Smooth muscle cell (in vitro differentiated cells): ENCODE measurements at regions not wholly inside any gene's neighbourhood (a gene's known extent, or its start where the extent isn't known, plus 50 kb on each side); places are given as distances from the start of the nearest gene placed in this dataset.

Experiments used
- DNase-seq: peaks from one replicate; lab custom pipeline; 2025; ENCODE audit not compliant: unreplicated experiment; lab: John Stamatoyannopoulos, UW
- H2AFZ ChIP-seq: fragments of 200-600 bp; sonication (generic); 2 replicates; pipeline ENCODE4 v1.6.0; 2016; ENCODE audit warnings: antibody characterized with exemption, low read depth, mild to moderate bottlenecking
- H3F3A ChIP-seq: fragments of 200-600 bp; sonication (generic); 2 replicates; pipeline ENCODE4 v1.6.0; 2017; ENCODE audit warnings: antibody characterized with exemption, low read depth
- H3K27ac ChIP-seq: fragments of 200-600 bp; sonication (generic); 2 replicates; pipeline ENCODE4 v1.5.1; 2016; ENCODE audit warnings: low read depth, mild to moderate bottlenecking
- H3K27me3 ChIP-seq: fragments of 200-600 bp; sonication (generic); 2 replicates; pipeline ENCODE4 v1.6.1; 2016; ENCODE audit warnings: low read depth, mild to moderate bottlenecking
- H3K36me3 ChIP-seq: fragments of 200-600 bp; sonication (generic); 2 replicates; pipeline ENCODE4 v1.5.1; 2016; ENCODE audit warnings: low read depth
- H3K4me1 ChIP-seq: fragments of 200-600 bp; sonication (generic); 2 replicates; pipeline ENCODE4 v1.5.1; 2016; ENCODE audit warnings: low read depth
- H3K4me2 ChIP-seq: fragments of 200-600 bp; sonication (generic); 2 replicates; pipeline ENCODE4 v1.6.0; 2016; ENCODE audit warnings: mild to moderate bottlenecking
- H3K4me3 ChIP-seq: fragments of 200-600 bp; sonication (generic); 2 replicates; pipeline ENCODE4 v1.5.1; 2016; ENCODE audit warnings: mild to moderate bottlenecking
- H3K79me2 ChIP-seq: fragments of 200-600 bp; sonication (generic); 2 replicates; pipeline ENCODE4 v1.6.0; 2016; ENCODE audit warnings: low read depth, mild to moderate bottlenecking
- H3K9ac ChIP-seq: fragments of 200-600 bp; sonication (generic); 2 replicates; pipeline ENCODE4 v1.6.0; 2016; ENCODE audit warnings: low read depth
- H3K9me3 ChIP-seq: fragments of 200-600 bp; sonication (generic); replicated peaks from 2 replicates; pipeline ENCODE4 v1.5.1; 2016; ENCODE audit warnings: low read depth
- H4K20me1 ChIP-seq: fragments of 200-600 bp; sonication (generic); 2 replicates; pipeline ENCODE4 v1.6.0; 2016; ENCODE audit warnings: low read depth
- CTCF ChIP-seq: fragments of 200-600 bp; sonication (generic); IDR thresholded peaks from 2 replicates; pipeline ENCODE4 v1.5.1; 2017; ENCODE audit warnings: borderline replicate concordance, mild to moderate bottlenecking, antibody characterized with exemption; ENCODE audit not compliant: insufficient read depth, poor library complexity, severe bottlenecking
- WGBS: methylation state at CpG from one replicate; pipeline ENCODE4 v1.1.7; 2016; ENCODE audit warnings: low lambda C conversion rate; 5-methylcytosine and 5-hydroxymethylcytosine counted together

GRCh38 chr6:22099231-22099630 is 197.6 kb downstream of the PRL start:
- DNase-seq, result no peak
- Histone ChIP-seq H3K79me2 (no peaks in the 10 kb centered on the region), H3K27ac (no peak overlapping the region), H3K4me2 (no peak overlapping the region), H4K20me1 (no peaks in the 10 kb centered on the region), H3K9me3 (no peaks in the 10 kb centered on the region), H2AFZ (no peak overlapping the region), H3K36me3 (no peaks in the 10 kb centered on the region), H3F3A (peaks cover 2% of the 10 kb centered on the region), H3K4me3 (no peak overlapping the region), H3K27me3 (no peaks in the 10 kb centered on the region), H3K4me1 (peaks cover 6% of the 10 kb centered on the region), H3K9ac (no peak overlapping the region)
- WGBS, result 92% methylated on average over 7 of the region's 7 CpGs
- no peak for TF ChIP-seq CTCF

DNA sequence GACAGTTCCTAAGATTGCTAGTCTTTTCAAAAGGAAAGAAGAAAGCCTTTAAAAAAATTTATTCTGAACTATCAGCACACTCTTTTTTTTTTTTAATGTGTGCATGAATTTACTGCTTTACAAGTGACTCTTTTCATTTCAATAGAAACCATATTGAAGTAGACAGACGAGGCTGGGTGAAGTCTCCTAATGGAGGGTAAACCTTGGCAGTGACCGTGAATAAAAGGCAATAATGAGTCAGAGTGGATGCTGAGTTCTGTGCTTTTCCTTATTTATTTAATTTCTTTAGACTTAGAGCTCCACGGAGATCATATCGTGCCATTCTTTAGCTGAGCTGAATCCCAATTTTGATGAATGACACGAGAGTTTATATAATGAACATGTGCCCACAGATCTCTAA is 196.9 kb downstream of the PRL start:
- no peak overlapping the region for H3K4me2 ChIP-seq
- no peak for TF ChIP-seq CTCF
- peaks cover 6% of the 10 kb centered on the region for H3K4me1 ChIP-seq
- H3K4me3 ChIP-seq, result no peak overlapping the region
- H3F3A ChIP-seq, result peaks cover 2% of the 10 kb centered on the region
- H3K27me3 ChIP-seq, result no peaks in the 10 kb centered on the region
- H3K27ac ChIP-seq, result no peak overlapping the region
- no peaks in the 10 kb centered on the region for H3K36me3 ChIP-seq
- DNase-seq, result no peak
- H4K20me1 ChIP-seq, result no peaks in the 10 kb centered on the region
- no peak overlapping the region for H2AFZ ChIP-seq
- no peaks in the 10 kb centered on the region for H3K79me2 ChIP-seq
- no peaks in the 10 kb centered on the region for H3K9me3 ChIP-seq
- WGBS, result 82% methylated on average over 5 of the region's 5 CpGs
- no peak overlapping the region for H3K9ac ChIP-seq

GRCh38 chr6:22101163-22101562 is 195.7 kb downstream of the PRL start:
- H2AFZ ChIP-seq, result no peak overlapping the region
- H3K9me3 ChIP-seq, result no peaks in the 10 kb centered on the region
- no peaks in the 10 kb centered on the region for H3K27me3 ChIP-seq
- no peak overlapping the region for H3K9ac ChIP-seq
- H3F3A ChIP-seq, result peaks cover 2% of the 10 kb centered on the region
- DNase-seq, result no peak
- peaks cover 6% of the 10 kb centered on the region for H3K4me1 ChIP-seq
- H4K20me1 ChIP-seq, result no peaks in the 10 kb centered on the region
- TF ChIP-seq CTCF, result no peak
- no peak overlapping the region for H3K4me3 ChIP-seq
- H3K27ac ChIP-seq, result peak overlapping the region; percentile 8
- H3K4me2 ChIP-seq, result peak overlapping the region; percentile 23
- no peaks in the 10 kb centered on the region for H3K36me3 ChIP-seq
- no peaks in the 10 kb centered on the region for H3K79me2 ChIP-seq
- WGBS, result 25% methylated on average over 3 of the region's 3 CpGs

- Histone ChIP-seq H4K20me1 (no peaks in the 10 kb centered on the region), H3K4me1 (peaks cover 6% of the 10 kb centered on the region), H3F3A (peaks cover 2% of the 10 kb centered on the region), H3K27ac (no peak overlapping the region), H3K9me3 (no peaks in the 10 kb centered on the region), H3K27me3 (no peaks in the 10 kb centered on the region), H3K4me2 (no peak overlapping the region), H2AFZ (no peak overlapping the region), H3K36me3 (no peaks in the 10 kb centered on the region), H3K9ac (no peak overlapping the region), H3K4me3 (no peak overlapping the region), H3K79me2 (no peaks in the 10 kb centered on the region)
- WGBS, result 91% methylated on average over 3 of the region's 3 CpGs
- DNase-seq, result no peak
- TF ChIP-seq CTCF, result no peak
These were observed 194.2 kb downstream of the PRL start for GRCh38 chr6:22102671-22103070.
